ENCODE measurements at regions not wholly inside any gene's neighbourhood (a gene's known extent, or its start where the extent isn't known, plus 50 kb on each side); places are given as distances from the start of the nearest gene placed in this dataset.

GRCh38 chr3:70740071-70740470 lies 427.6 kb upstream of the MDFIC2 start:
- no peak for TF ChIP-seq SP1 (IDR thresholded peaks at IDR 0.05; ENCODE audit: low read depth)
- TF ChIP-seq EZH2 (IDR thresholded peaks at IDR 0.05): no peak
- no peak for TF ChIP-seq ZBTB33 (IDR thresholded peaks at IDR 0.05; ENCODE audit: extremely low read depth, insufficient replicate concordance, low read length)
